ENCODE measurements at regions not wholly inside any gene's neighbourhood (a gene's known extent, or its start where the extent isn't known, plus 50 kb on each side); places are given as distances from the start of the nearest gene placed in this dataset.

GRCh38 chr1:101382135-101382534 is 145.3 kb downstream of the S1PR1 start:
- DNase-seq (ENCODE audit: low read depth in 1 of 2, low spot score in 2 of 2) (no peak), FAIRE-seq (peak; percentile 24)
- H3K79me2 ChIP-seq (ENCODE audit: control insufficient read depth in 1 of 2, insufficient read depth in 2 of 2, low read length in 2 of 2) = no peaks in the 10 kb centered on the region
- no peak for TF ChIP-seq KDM5A (IDR thresholded peaks at IDR 0.05; ENCODE audit: low read length)
- TF ChIP-seq TEAD4 (IDR thresholded peaks at IDR 0.05; ENCODE audit: low read depth, low read length) = peak; percentile 68
- TF ChIP-seq CHD2 (IDR thresholded peaks at IDR 0.05; ENCODE audit: low read length) = no peak
- TF ChIP-seq YY1 (IDR thresholded peaks at IDR 0.05; ENCODE audit: low read depth, low read length) = peak; percentile 78
- H3K36me3 ChIP-seq (ENCODE audit: control insufficient read depth in 2 of 4, insufficient read depth in 4 of 4, low read length in 3 of 4) = no peaks in the 10 kb centered on the region; a peak in 1 of 8 replicates
- peaks cover 2 to 7% of the 10 kb centered on the region in 2 experiments; a peak in 3 of 4 replicates for H3K9me3 ChIP-seq (ENCODE audit: insufficient read depth in 2 of 2, low read depth in 1 of 2, low read length in 1 of 2)
- H3K4me3 ChIP-seq (ENCODE audit: extremely low read depth in 1 of 4, insufficient read depth in 2 of 4, low read depth in 3 of 4, low read length in 4 of 4) = no peak overlapping the region
- H2BK120ac ChIP-seq (replicated peaks; ENCODE audit: low read depth, low read length) = no peak overlapping the region
- H3K27me3 ChIP-seq (replicated peaks in 1 of 4; ENCODE audit: control insufficient read depth in 3 of 4, extremely low read depth in 1 of 4, insufficient read depth in 3 of 4, low read length in 3 of 4) = no peaks in the 10 kb centered on the region
- H3K14ac ChIP-seq (ENCODE audit: insufficient read length) = no peak overlapping the region
- H4K8ac ChIP-seq (ENCODE audit: extremely low read depth, insufficient read depth, low read length) = no peak overlapping the region
- H4K20me1 ChIP-seq (replicated peaks in 1 of 2; ENCODE audit: control insufficient read depth in 1 of 2, insufficient read depth in 2 of 2, low read length in 2 of 2) = no peaks in the 10 kb centered on the region
- POLR2A ChIA-PET (ENCODE audit: partially characterized antibody) = no interaction called here
- H3K18ac ChIP-seq (ENCODE audit: extremely low read depth, low read length) = no peak overlapping the region
- H3K4ac ChIP-seq (replicated peaks; ENCODE audit: insufficient read length, low read depth, low read length) = no peak overlapping the region
- no peaks in the 10 kb centered on the region for H3K79me1 ChIP-seq (ENCODE audit: low read depth, low read length)
- no peak overlapping the region for H2BK12ac ChIP-seq (ENCODE audit: low read depth, low read length)
- CTCF ChIA-PET (ENCODE audit: partially characterized antibody) = interaction anchor here (0.6 kb wide), 1 partner anchor 11 kb away, joined by 3 read pairs; no protein-coding TSS in a partner anchor
- H3K23me2 ChIP-seq (ENCODE audit: low read depth, low read length) = no peaks in the 10 kb centered on the region
- no peak overlapping the region for H2BK15ac ChIP-seq (ENCODE audit: low read length)
- no peak overlapping the region for H2BK5ac ChIP-seq (ENCODE audit: low read depth, low read length)
- H2AK5ac ChIP-seq (ENCODE audit: low read depth, low read length) = no peak overlapping the region
- H3K4me2 ChIP-seq (ENCODE audit: insufficient read depth in 1 of 2, low read depth in 2 of 2, low read length in 2 of 2) = no peak overlapping the region
- H3K27ac ChIP-seq (ENCODE audit: low read depth, low read length) = no peak overlapping the region
- H3K9ac ChIP-seq (replicated peaks in 1 of 4; ENCODE audit: extremely low read depth in 1 of 4, low read depth in 3 of 4, low read length in 3 of 4) = no peak overlapping the region
- 0 out of 2 replicates have a peak overlapping the region, but pooled peaks have one; percentile 48 for H2AFZ ChIP-seq (ENCODE audit: low read length)
- no peak overlapping the region for H3K56ac ChIP-seq (replicated peaks; ENCODE audit: insufficient read length, low read depth, low read length)
- no peaks in the 10 kb centered on the region for H3K4me1 ChIP-seq (replicated peaks in 1 of 4; ENCODE audit: control insufficient read depth in 3 of 4, insufficient read depth in 4 of 4, low read length in 3 of 4)
- 18% methylated on average over 3 of the region's 3 CpGs; no CpG with 5 or more reads in 1 of the 2 experiments for WGBS, 2 experiments (ENCODE audit: extremely low coverage in 1 of 2, insufficient coverage in 1 of 2, insufficient read length in 1 of 2, insufficient replicate concordance in 2 of 2, low coverage in 1 of 2, low lambda C conversion rate in 2 of 2, missing lambda C conversion rate in 1 of 2)
- H3K23ac ChIP-seq (ENCODE audit: insufficient read length) = no peak overlapping the region
- no peak overlapping the region for H2BK20ac ChIP-seq (ENCODE audit: low read length)
- no peak overlapping the region for H4K91ac ChIP-seq (replicated peaks; ENCODE audit: insufficient read length, low read length)
- no peak overlapping the region for H4K5ac ChIP-seq (ENCODE audit: insufficient read length, low read depth, low read length)
